GM23248 (cell line): ENCODE measurements at regions not wholly inside any gene's neighbourhood (a gene's known extent, or its start where the extent isn't known, plus 50 kb on each side); places are given as distances from the start of the nearest gene placed in this dataset.

Experiments
- DNase-seq: peaks from one replicate; pipeline ENCODE4 v3.0.0-alpha.2; 2015
- H2AFZ ChIP-seq: fragments of 200-600 bp; sonication (generic); 2 replicates; pipeline ENCODE4 v1.6.1; 2016; ENCODE audit warnings: antibody characterized with exemption
- H3F3A ChIP-seq: fragments of 200-600 bp; sonication (generic); 2 replicates; pipeline ENCODE4 v1.6.1; 2016; ENCODE audit warnings: mild to moderate bottlenecking, antibody characterized with exemption, mixed run types; ENCODE audit not compliant: insufficient read depth
- H3K27ac ChIP-seq: fragments of 200-600 bp; sonication (generic); 2 replicates; pipeline ENCODE4 v1.5.1; 2016; ENCODE audit warnings: mild to moderate bottlenecking
- H3K27me3 ChIP-seq: fragments of 200-600 bp; sonication (generic); replicated peaks from 2 replicates; pipeline ENCODE4 v1.6.1; 2016; ENCODE audit warnings: mild to moderate bottlenecking; ENCODE audit not compliant: insufficient read depth
- H3K36me3 ChIP-seq: fragments of 200-600 bp; sonication (generic); 2 replicates; pipeline ENCODE4 v1.6.1; 2016; ENCODE audit warnings: low read depth, mild to moderate bottlenecking
- H3K4me1 ChIP-seq: fragments of 200-600 bp; sonication (generic); 2 replicates; pipeline ENCODE4 v1.6.1; 2016; ENCODE audit warnings: mild to moderate bottlenecking; ENCODE audit not compliant: insufficient read depth
- H3K4me2 ChIP-seq: fragments of 200-600 bp; sonication (generic); one replicate; pipeline ENCODE4 v1.6.1; 2016; ENCODE audit warnings: mild to moderate bottlenecking; ENCODE audit not compliant: unreplicated experiment
- H3K4me3 ChIP-seq: fragments of 200-600 bp; sonication (generic); 2 replicates; pipeline ENCODE4 v1.5.1; 2016; ENCODE audit warnings: mild to moderate bottlenecking
- H3K79me2 ChIP-seq: fragments of 200-600 bp; sonication (generic); 2 replicates; pipeline ENCODE4 v1.6.1; 2016; ENCODE audit warnings: mild to moderate bottlenecking; ENCODE audit not compliant: insufficient read depth
- H3K9ac ChIP-seq: fragments of 200-600 bp; sonication (generic); 2 replicates; pipeline ENCODE4 v1.6.1; 2016; ENCODE audit warnings: mild to moderate bottlenecking
- H3K9me2 ChIP-seq: fragments of 200-600 bp; sonication (generic); 2 replicates; pipeline ENCODE4 v1.6.1; 2016; ENCODE audit warnings: mixed run types, mild to moderate bottlenecking, moderate library complexity; ENCODE audit not compliant: insufficient read depth
- H3K9me3 ChIP-seq: fragments of 200-600 bp; sonication (generic); one replicate; pipeline ENCODE4 v1.6.1; 2017; ENCODE audit warnings: low read depth
- H4K20me1 ChIP-seq: fragments of 200-600 bp; sonication (generic); 2 replicates; pipeline ENCODE4 v1.6.0; 2016; ENCODE audit not compliant: insufficient read depth
- EZH2 ChIP-seq: fragments of 200-600 bp; sonication (generic); IDR thresholded peaks from 2 replicates; pipeline ENCODE4 v1.6.1; 2018; ENCODE audit warnings: antibody characterized with exemption, mild to moderate bottlenecking; ENCODE audit not compliant: insufficient read depth, poor library complexity, severe bottlenecking
- EZH2phosphoT487 ChIP-seq: fragments of 200-600 bp; sonication (generic); IDR thresholded peaks from 2 replicates; pipeline ENCODE4 v1.6.1; 2018; ENCODE audit warnings: antibody characterized with exemption, moderate library complexity, mild to moderate bottlenecking, low read depth; ENCODE audit not compliant: insufficient read depth
- WGBS, 2 experiments: methylation state at CpG; one replicate each; pipeline ENCODE4 v1.1.6; 2015 to 2017; ENCODE audit warnings: low lambda C conversion rate in 2 of 2, low coverage in 1 of 2; ENCODE audit errors: missing lambda C conversion rate in 2 of 2; 5-methylcytosine and 5-hydroxymethylcytosine counted together
- in situ Hi-C: fragments of 300-500 bp; cut with MboI; formaldehyde crosslinking; loops from 2 replicates; pipeline ENCODE4 v1.15.0; 2020

GRCh38 chr10:133030126-133030525 lies 57.6 kb upstream of the ADGRA1 start:
- WGBS, 2 experiments, result 54 to 64% methylated on average over 9 to 23 of the region's 23 CpGs
- in situ Hi-C loops, result no loop called here

GRCh38 chr10:133028956-133029355 lies 58.8 kb upstream of the ADGRA1 start:
- WGBS, 2 experiments, result 61 to 64% methylated on average over 16 of the region's 16 CpGs
- no peaks in the 10 kb centered on the region for H3K36me3 ChIP-seq
- H3K9me2 ChIP-seq, result no peaks in the 10 kb centered on the region
- no peaks in the 10 kb centered on the region for H3K9me3 ChIP-seq
- no peaks in the 10 kb centered on the region for H3F3A ChIP-seq
- H3K4me1 ChIP-seq, result no peaks in the 10 kb centered on the region
- H4K20me1 ChIP-seq, result no peaks in the 10 kb centered on the region
- no peak overlapping the region for H3K4me3 ChIP-seq
- no peak overlapping the region for H2AFZ ChIP-seq
- in situ Hi-C loops, result no loop called here
- no peak for DNase-seq
- peaks cover 45% of the 10 kb centered on the region for H3K27me3 ChIP-seq
- no peak overlapping the region for H3K4me2 ChIP-seq
- H3K9ac ChIP-seq, result no peak overlapping the region
- TF ChIP-seq EZH2phosphoT487 (no peak), EZH2 (no peak)
- H3K27ac ChIP-seq, result no peak overlapping the region
- no peaks in the 10 kb centered on the region for H3K79me2 ChIP-seq

More at GRCh38 chr10:133030126-133030525, 57.6 kb upstream of the ADGRA1 start:
- H3K9me2 ChIP-seq, result no peaks in the 10 kb centered on the region
- no peaks in the 10 kb centered on the region for H4K20me1 ChIP-seq
- no peaks in the 10 kb centered on the region for H3K4me1 ChIP-seq
- no peaks in the 10 kb centered on the region for H3K79me2 ChIP-seq
- H3K27me3 ChIP-seq, result peaks cover 38% of the 10 kb centered on the region
- TF ChIP-seq EZH2 (no peak), EZH2phosphoT487 (no peak)
- H3K4me2 ChIP-seq, result no peak overlapping the region
- no peak overlapping the region for H2AFZ ChIP-seq
- H3F3A ChIP-seq, result no peaks in the 10 kb centered on the region
- no peaks in the 10 kb centered on the region for H3K36me3 ChIP-seq
- no peak for DNase-seq
- H3K9me3 ChIP-seq, result no peaks in the 10 kb centered on the region
- no peak overlapping the region for H3K9ac ChIP-seq
- H3K4me3 ChIP-seq, result no peak overlapping the region
- no peak overlapping the region for H3K27ac ChIP-seq

GRCh38 chr10:133028158-133028557 lies 59.6 kb upstream of the ADGRA1 start:
- no peaks in the 10 kb centered on the region for H3K9me3 ChIP-seq
- H3K9me2 ChIP-seq, result no peaks in the 10 kb centered on the region
- WGBS, 2 experiments, result 19 to 25% methylated on average over 1 of the region's 1 CpG
- no peak for DNase-seq
- TF ChIP-seq EZH2, result no peak
- no peak for TF ChIP-seq EZH2phosphoT487
- no peak overlapping the region for H3K27ac ChIP-seq
- H3K36me3 ChIP-seq, result no peaks in the 10 kb centered on the region
- H3K27me3 ChIP-seq, result peaks cover 46% of the 10 kb centered on the region
- in situ Hi-C loops, result no loop called here
- no peaks in the 10 kb centered on the region for H4K20me1 ChIP-seq
- H3K79me2 ChIP-seq, result no peaks in the 10 kb centered on the region
- no peak overlapping the region for H3K4me2 ChIP-seq
- H3K4me1 ChIP-seq, result no peaks in the 10 kb centered on the region
- no peak overlapping the region for H3K4me3 ChIP-seq
- no peak overlapping the region for H2AFZ ChIP-seq
- no peaks in the 10 kb centered on the region for H3F3A ChIP-seq
- H3K9ac ChIP-seq, result no peak overlapping the region

GRCh38 chr10:133027482-133027881 lies 60.2 kb upstream of the ADGRA1 start:
- no peak overlapping the region for H2AFZ ChIP-seq
- no peaks in the 10 kb centered on the region for H3K36me3 ChIP-seq
- H3K9ac ChIP-seq, result no peak overlapping the region
- no peaks in the 10 kb centered on the region for H3K9me3 ChIP-seq
- H3K4me1 ChIP-seq, result no peaks in the 10 kb centered on the region
- H3K27me3 ChIP-seq, result peaks cover 46% of the 10 kb centered on the region
- no peaks in the 10 kb centered on the region for H4K20me1 ChIP-seq
- DNase-seq, result no peak
- H3F3A ChIP-seq, result no peaks in the 10 kb centered on the region
- H3K9me2 ChIP-seq, result no peaks in the 10 kb centered on the region
- 37 to 40% methylated on average over 13 of the region's 13 CpGs for WGBS, 2 experiments
- H3K79me2 ChIP-seq, result no peaks in the 10 kb centered on the region
- in situ Hi-C loops, result no loop called here
- no peak overlapping the region for H3K4me3 ChIP-seq
- H3K27ac ChIP-seq, result no peak overlapping the region
- no peak overlapping the region for H3K4me2 ChIP-seq
- TF ChIP-seq EZH2phosphoT487 (no peak), EZH2 (no peak)
